ENCODE measurements at regions not wholly inside any gene's neighbourhood (a gene's known extent, or its start where the extent isn't known, plus 50 kb on each side); places are given as distances from the start of the nearest gene placed in this dataset.
"Not testable (repeated sequence)": the region's sequence is repeated elsewhere in the genome, so short reads cannot be mapped to it uniquely, and the experiment has no call there.

DNA sequence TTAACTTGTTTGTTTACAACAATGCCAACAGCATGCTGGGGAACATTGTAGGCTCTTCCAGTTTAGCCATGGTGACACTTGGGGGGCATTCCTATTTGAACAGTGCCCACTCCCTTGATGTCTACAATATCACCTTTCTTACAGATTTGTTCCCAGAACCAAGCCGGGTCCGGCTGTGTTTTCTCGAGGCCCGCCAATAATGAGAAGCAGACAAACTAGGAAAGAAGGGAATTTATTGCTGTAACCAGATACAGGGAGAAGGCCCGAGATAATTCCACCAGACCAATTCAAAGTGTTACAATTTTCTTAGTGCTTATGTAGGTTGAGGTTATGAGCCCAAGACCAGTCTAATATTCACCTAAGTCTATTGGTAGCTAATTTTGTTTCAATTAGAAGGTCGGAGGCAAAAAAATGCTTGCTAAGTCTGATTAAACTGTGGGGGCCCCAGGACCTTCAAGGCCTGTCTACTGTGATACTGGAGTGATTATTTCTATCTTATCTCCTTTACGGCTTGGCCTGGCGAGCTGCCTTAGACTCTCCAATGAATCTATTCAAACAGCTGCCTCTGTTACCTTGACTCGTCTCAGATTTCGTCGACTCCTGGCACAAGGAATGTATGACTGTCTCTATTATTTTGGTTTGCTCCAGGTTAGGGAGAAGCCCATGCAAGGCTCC, 59.1 kb upstream of the PSME4 start:
- H3K4me3 Mint-ChIP-seq (ENCODE audit: unreplicated experiment) = no peak overlapping the region
- H3K27ac Mint-ChIP-seq (ENCODE audit: unreplicated experiment) = no peak overlapping the region
- H3K4me1 Mint-ChIP-seq (ENCODE audit: low read depth) = no peaks in the 10 kb centered on the region

DNA sequence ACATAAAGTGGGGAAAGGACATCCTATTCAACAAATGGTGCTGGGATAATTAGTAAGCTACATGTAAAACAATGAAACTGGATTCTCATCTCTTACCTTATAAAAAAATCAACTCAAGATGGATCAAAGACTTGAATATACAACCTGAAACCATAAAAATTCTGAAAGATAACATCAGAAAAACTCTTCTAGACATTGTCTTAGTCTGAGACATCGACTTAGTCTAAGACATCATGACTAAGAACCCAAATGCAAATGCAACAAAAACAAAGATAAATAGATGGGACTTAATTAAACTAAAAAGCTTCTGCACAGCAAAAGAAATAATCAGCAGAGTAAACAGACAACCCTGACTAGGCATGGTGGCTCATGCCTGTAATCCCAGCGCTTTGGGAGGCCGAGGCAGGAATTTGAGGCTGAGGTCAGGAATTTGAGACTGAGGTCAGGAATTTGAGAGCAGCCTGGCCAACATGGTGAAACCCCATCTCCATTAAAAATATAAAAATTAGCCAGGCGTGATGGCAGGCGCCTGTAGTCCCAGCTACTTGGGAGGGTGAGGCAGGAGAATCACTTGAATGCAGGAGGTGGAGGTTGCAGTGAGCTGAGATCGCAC, 54.8 kb upstream of the PSME4 start:
- H3K27ac Mint-ChIP-seq (ENCODE audit: unreplicated experiment); DNase-seq (ENCODE audit: low spot score); H3K4me1 Mint-ChIP-seq (ENCODE audit: low read depth); H3K36me3 Mint-ChIP-seq (ENCODE audit: low read depth); H3K27me3 Mint-ChIP-seq (ENCODE audit: low read depth); H3K4me3 Mint-ChIP-seq (ENCODE audit: unreplicated experiment): not testable (repeated sequence)
- H3K9me3 Mint-ChIP-seq (ENCODE audit: low read depth) = peaks cover 16% of the 10 kb centered on the region

More for the DNA sequence above, 59.1 kb upstream of the PSME4 start:
- Mint-ChIP-seq H3K36me3 (ENCODE audit: low read depth) (peaks cover 2% of the 10 kb centered on the region), H3K27me3 (ENCODE audit: low read depth) (no peaks in the 10 kb centered on the region), H3K9me3 (ENCODE audit: low read depth) (peaks cover 13% of the 10 kb centered on the region)
- TF ChIP-seq, protein P1, sequence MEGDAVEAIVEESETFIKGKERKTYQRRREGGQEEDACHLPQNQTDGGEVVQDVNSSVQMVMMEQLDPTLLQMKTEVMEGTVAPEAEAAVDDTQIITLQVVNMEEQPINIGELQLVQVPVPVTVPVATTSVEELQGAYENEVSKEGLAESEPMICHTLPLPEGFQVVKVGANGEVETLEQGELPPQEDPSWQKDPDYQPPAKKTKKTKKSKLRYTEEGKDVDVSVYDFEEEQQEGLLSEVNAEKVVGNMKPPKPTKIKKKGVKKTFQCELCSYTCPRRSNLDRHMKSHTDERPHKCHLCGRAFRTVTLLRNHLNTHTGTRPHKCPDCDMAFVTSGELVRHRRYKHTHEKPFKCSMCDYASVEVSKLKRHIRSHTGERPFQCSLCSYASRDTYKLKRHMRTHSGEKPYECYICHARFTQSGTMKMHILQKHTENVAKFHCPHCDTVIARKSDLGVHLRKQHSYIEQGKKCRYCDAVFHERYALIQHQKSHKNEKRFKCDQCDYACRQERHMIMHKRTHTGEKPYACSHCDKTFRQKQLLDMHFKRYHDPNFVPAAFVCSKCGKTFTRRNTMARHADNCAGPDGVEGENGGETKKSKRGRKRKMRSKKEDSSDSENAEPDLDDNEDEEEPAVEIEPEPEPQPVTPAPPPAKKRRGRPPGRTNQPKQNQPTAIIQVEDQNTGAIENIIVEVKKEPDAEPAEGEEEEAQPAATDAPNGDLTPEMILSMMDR (IDR thresholded peaks at IDR 0.05) = no peak
- no peak for DNase-seq (ENCODE audit: low spot score)

DNA sequence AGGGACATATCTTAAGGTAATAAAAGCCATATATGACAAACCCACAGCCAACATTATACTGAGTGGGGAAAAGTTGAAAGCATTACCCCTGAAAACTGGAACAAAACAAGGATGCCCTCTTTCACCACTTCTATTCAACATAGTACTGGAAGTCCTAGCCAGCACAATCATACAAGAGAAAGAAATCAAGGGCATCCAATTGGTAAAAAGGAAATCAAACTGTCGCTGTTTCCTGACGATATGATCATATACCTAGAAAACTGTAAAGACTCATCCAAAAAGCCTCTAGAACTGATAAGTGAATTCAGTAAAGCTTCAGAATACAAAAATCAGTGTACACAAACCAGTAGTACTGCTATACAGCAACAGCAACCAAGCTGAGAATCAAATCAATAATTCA, 53.8 kb upstream of the PSME4 start:
- H3K27ac Mint-ChIP-seq (ENCODE audit: unreplicated experiment) = no peak overlapping the region
- no peaks in the 10 kb centered on the region for H3K27me3 Mint-ChIP-seq (ENCODE audit: low read depth)
- H3K4me1 Mint-ChIP-seq (ENCODE audit: low read depth) = no peaks in the 10 kb centered on the region
- DNase-seq (ENCODE audit: low spot score) = no peak
- H3K4me3 Mint-ChIP-seq (ENCODE audit: unreplicated experiment) = no peak overlapping the region
- peaks cover 8% of the 10 kb centered on the region for H3K36me3 Mint-ChIP-seq (ENCODE audit: low read depth)
- peaks cover 16% of the 10 kb centered on the region for H3K9me3 Mint-ChIP-seq (ENCODE audit: low read depth)
- TF ChIP-seq, protein P1 (IDR thresholded peaks at IDR 0.05) = no peak

DNA sequence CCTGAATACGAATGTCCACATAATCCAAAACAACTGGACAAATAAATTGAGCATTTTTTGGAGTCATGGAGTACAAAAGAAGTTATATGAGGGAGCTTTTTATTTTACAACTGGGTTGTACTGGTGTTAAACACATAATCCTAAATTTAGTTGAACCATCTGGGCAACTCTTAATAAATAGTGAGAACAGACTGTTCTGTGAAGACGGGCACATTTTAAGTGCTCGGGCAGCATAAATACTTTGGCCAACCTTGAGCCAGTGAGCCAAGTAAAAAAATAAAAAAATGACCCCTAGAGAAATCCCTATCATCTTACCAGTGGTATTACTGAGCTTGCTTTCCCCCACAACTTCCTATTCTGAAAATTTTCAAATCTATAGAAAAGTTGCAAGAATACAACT, 50.9 kb upstream of the PSME4 start:
- Mint-ChIP-seq H3K27ac (ENCODE audit: unreplicated experiment) (no peak overlapping the region), H3K27me3 (ENCODE audit: low read depth) (no peaks in the 10 kb centered on the region), H3K36me3 (ENCODE audit: low read depth) (peaks cover 7% of the 10 kb centered on the region), H3K9me3 (ENCODE audit: low read depth) (peaks cover 16% of the 10 kb centered on the region), H3K4me3 (ENCODE audit: unreplicated experiment) (no peak overlapping the region), H3K4me1 (ENCODE audit: low read depth) (no peaks in the 10 kb centered on the region)
- DNase-seq (ENCODE audit: low spot score) = no peak
- TF ChIP-seq, protein P1 (IDR thresholded peaks at IDR 0.05) = no peak

DNA sequence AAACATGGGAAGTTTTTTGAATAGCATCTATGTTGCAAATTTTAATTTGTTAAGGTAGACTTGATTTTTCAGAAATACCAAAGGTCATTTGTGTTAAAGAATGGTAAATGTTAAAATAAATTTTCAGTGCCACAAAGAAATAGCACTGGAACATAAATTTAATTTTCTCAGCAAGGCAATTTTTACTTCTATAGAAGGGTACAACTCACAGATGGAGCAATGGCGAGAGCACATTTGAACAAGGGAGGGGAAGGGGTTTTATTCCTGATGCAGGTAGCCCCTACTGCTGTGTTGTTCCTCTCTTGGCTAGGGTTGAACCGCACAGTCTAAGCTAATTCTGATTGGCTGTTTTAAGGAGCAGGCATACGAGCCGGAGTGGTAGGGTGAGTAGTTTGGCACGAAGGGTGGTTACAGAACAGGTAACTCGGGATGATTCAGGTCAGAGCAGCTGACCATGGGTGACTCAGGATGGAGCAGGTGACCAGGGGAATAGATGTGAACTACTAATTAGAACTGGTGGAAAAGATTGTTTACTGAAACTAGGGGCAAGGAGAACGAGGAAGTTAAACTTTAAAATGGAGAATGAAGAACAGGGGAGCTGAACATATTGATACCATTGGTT, 50.1 kb upstream of the PSME4 start:
- H3K4me1 Mint-ChIP-seq (ENCODE audit: low read depth) = peaks cover 7% of the 10 kb centered on the region

More for the DNA sequence above, 50.1 kb upstream of the PSME4 start:
- TF ChIP-seq, protein P1 (IDR thresholded peaks at IDR 0.05) = no peak
- Mint-ChIP-seq H3K27me3 (ENCODE audit: low read depth) (no peaks in the 10 kb centered on the region), H3K4me3 (ENCODE audit: unreplicated experiment) (no peak overlapping the region), H3K36me3 (ENCODE audit: low read depth) (peaks cover 7% of the 10 kb centered on the region), H3K9me3 (ENCODE audit: low read depth) (peaks cover 16% of the 10 kb centered on the region), H3K27ac (ENCODE audit: unreplicated experiment) (no peak overlapping the region)
- no peak for DNase-seq (ENCODE audit: low spot score)

All from chondrocyte (in vitro differentiated cells).